ENCODE measurements at regions not wholly inside any gene's neighbourhood (a gene's known extent, or its start where the extent isn't known, plus 50 kb on each side); places are given as distances from the start of the nearest gene placed in this dataset.

DNA sequence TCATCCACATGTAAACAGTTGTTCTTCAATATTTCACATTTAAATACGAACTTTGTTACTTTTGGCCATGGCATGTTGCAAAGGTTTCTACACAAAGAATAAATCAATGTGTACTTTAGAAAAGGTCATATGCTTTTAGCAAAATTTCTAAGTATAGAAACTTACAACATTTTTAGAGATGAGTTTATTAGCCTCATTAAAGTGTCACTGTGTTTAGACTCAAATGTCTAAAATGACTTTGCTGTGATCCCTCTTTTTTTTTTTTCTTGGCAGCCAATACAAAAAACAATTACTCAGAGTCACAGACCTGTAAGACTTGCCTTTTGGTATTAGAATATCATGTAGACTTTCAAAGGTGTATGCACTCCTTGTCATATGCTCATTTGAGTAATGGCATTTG lies 349.3 kb upstream of the KIAA1217 start (continued):
- TF ChIP-seq, protein P1, sequence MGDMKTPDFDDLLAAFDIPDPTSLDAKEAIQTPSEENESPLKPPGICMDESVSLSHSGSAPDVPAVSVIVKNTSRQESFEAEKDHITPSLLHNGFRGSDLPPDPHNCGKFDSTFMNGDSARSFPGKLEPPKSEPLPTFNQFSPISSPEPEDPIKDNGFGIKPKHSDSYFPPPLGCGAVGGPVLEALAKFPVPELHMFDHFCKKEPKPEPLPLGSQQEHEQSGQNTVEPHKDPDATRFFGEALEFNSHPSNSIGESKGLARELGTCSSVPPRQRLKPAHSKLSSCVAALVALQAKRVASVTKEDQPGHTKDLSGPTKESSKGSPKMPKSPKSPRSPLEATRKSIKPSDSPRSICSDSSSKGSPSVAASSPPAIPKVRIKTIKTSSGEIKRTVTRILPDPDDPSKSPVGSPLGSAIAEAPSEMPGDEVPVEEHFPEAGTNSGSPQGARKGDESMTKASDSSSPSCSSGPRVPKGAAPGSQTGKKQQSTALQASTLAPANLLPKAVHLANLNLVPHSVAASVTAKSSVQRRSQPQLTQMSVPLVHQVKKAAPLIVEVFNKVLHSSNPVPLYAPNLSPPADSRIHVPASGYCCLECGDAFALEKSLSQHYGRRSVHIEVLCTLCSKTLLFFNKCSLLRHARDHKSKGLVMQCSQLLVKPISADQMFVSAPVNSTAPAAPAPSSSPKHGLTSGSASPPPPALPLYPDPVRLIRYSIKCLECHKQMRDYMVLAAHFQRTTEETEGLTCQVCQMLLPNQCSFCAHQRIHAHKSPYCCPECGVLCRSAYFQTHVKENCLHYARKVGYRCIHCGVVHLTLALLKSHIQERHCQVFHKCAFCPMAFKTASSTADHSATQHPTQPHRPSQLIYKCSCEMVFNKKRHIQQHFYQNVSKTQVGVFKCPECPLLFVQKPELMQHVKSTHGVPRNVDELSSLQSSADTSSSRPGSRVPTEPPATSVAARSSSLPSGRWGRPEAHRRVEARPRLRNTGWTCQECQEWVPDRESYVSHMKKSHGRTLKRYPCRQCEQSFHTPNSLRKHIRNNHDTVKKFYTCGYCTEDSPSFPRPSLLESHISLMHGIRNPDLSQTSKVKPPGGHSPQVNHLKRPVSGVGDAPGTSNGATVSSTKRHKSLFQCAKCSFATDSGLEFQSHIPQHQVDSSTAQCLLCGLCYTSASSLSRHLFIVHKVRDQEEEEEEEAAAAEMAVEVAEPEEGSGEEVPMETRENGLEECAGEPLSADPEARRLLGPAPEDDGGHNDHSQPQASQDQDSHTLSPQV (IDR thresholded peaks at IDR 0.05): no peak
- TF ChIP-seq, protein P2, sequence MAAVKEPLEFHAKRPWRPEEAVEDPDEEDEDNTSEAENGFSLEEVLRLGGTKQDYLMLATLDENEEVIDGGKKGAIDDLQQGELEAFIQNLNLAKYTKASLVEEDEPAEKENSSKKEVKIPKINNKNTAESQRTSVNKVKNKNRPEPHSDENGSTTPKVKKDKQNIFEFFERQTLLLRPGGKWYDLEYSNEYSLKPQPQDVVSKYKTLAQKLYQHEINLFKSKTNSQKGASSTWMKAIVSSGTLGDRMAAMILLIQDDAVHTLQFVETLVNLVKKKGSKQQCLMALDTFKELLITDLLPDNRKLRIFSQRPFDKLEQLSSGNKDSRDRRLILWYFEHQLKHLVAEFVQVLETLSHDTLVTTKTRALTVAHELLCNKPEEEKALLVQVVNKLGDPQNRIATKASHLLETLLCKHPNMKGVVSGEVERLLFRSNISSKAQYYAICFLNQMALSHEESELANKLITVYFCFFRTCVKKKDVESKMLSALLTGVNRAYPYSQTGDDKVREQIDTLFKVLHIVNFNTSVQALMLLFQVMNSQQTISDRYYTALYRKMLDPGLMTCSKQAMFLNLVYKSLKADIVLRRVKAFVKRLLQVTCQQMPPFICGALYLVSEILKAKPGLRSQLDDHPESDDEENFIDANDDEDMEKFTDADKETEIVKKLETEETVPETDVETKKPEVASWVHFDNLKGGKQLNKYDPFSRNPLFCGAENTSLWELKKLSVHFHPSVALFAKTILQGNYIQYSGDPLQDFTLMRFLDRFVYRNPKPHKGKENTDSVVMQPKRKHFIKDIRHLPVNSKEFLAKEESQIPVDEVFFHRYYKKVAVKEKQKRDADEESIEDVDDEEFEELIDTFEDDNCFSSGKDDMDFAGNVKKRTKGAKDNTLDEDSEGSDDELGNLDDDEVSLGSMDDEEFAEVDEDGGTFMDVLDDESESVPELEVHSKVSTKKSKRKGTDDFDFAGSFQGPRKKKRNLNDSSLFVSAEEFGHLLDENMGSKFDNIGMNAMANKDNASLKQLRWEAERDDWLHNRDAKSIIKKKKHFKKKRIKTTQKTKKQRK (IDR thresholded peaks at IDR 0.05; ENCODE audit: low read depth, low read length): no peak
- TF ChIP-seq, protein P3, sequence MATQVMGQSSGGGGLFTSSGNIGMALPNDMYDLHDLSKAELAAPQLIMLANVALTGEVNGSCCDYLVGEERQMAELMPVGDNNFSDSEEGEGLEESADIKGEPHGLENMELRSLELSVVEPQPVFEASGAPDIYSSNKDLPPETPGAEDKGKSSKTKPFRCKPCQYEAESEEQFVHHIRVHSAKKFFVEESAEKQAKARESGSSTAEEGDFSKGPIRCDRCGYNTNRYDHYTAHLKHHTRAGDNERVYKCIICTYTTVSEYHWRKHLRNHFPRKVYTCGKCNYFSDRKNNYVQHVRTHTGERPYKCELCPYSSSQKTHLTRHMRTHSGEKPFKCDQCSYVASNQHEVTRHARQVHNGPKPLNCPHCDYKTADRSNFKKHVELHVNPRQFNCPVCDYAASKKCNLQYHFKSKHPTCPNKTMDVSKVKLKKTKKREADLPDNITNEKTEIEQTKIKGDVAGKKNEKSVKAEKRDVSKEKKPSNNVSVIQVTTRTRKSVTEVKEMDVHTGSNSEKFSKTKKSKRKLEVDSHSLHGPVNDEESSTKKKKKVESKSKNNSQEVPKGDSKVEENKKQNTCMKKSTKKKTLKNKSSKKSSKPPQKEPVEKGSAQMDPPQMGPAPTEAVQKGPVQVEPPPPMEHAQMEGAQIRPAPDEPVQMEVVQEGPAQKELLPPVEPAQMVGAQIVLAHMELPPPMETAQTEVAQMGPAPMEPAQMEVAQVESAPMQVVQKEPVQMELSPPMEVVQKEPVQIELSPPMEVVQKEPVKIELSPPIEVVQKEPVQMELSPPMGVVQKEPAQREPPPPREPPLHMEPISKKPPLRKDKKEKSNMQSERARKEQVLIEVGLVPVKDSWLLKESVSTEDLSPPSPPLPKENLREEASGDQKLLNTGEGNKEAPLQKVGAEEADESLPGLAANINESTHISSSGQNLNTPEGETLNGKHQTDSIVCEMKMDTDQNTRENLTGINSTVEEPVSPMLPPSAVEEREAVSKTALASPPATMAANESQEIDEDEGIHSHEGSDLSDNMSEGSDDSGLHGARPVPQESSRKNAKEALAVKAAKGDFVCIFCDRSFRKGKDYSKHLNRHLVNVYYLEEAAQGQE (IDR thresholded peaks at IDR 0.05; ENCODE audit: low read depth, low read length): no peak
- TF ChIP-seq HDAC2 (IDR thresholded peaks at IDR 0.05) (no peak), CBFB (IDR thresholded peaks at IDR 0.05; ENCODE audit: low read depth) (no peak), CHD4 (IDR thresholded peaks at IDR 0.05) (no peak), NFYB (IDR thresholded peaks at IDR 0.05; ENCODE audit: insufficient read depth, low read depth, low read length) (no peak), ZBED1 (IDR thresholded peaks at IDR 0.05; ENCODE audit: borderline replicate concordance) (no peak)

Data from GM12878 (cell line).